Karpas-422 (cell line): ENCODE measurements at regions not wholly inside any gene's neighbourhood (a gene's known extent, or its start where the extent isn't known, plus 50 kb on each side); places are given as distances from the start of the nearest gene placed in this dataset.

Experiments used
- DNase-seq: peaks from one replicate; pipeline ENCODE4 v3.0.0-alpha.2; 2015
- H2AFZ ChIP-seq: fragments of 200-600 bp; sonication (generic); 2 replicates; pipeline ENCODE4 v1.6.1; 2014; ENCODE audit warnings: antibody characterized with exemption, low read length, mixed read lengths
- H3K27ac ChIP-seq: fragments of 200-600 bp; sonication (generic); 2 replicates; pipeline ENCODE4 v1.5.1; 2014; ENCODE audit warnings: mild to moderate bottlenecking, low read length, moderate library complexity
- H3K27me3 ChIP-seq: fragments of 200-600 bp; sonication (generic); 2 replicates; pipeline ENCODE4 v1.6.1; 2014; ENCODE audit warnings: low read length, mixed read lengths
- H3K36me3 ChIP-seq: fragments of 200-600 bp; sonication (generic); 2 replicates; pipeline ENCODE4 v1.6.1; 2014; ENCODE audit warnings: low read length, mixed read lengths; ENCODE audit not compliant: insufficient read depth
- H3K4me1 ChIP-seq: fragments of 200-600 bp; sonication (generic); 2 replicates; pipeline ENCODE4 v1.6.1; 2014; ENCODE audit warnings: mild to moderate bottlenecking, low read length, mixed read lengths
- H3K4me2 ChIP-seq: fragments of 200-600 bp; sonication (generic); 2 replicates; pipeline ENCODE4 v1.6.1; 2014; ENCODE audit warnings: low read length, low read depth, mild to moderate bottlenecking; ENCODE audit not compliant: poor library complexity, severe bottlenecking
- H3K4me3 ChIP-seq: fragments of 200-600 bp; sonication (generic); 2 replicates; pipeline ENCODE4 v1.5.1; 2014; ENCODE audit warnings: mild to moderate bottlenecking, antibody characterized with exemption, low read length, mixed read lengths
- H3K79me2 ChIP-seq: fragments of 200-600 bp; sonication (generic); 2 replicates; pipeline ENCODE4 v1.6.1; 2014; ENCODE audit warnings: mild to moderate bottlenecking, low read length, mixed read lengths
- H3K9ac ChIP-seq: fragments of 200-600 bp; sonication (generic); 2 replicates; pipeline ENCODE4 v1.6.0; 2014; ENCODE audit warnings: low read length
- H3K9me2 ChIP-seq: fragments of 200-600 bp; sonication (generic), shearing (Covaris generic); replicated peaks from 2 replicates; pipeline ENCODE4 v1.6.0; 2014; ENCODE audit warnings: mild to moderate bottlenecking, low read length, moderate library complexity; ENCODE audit not compliant: insufficient read depth
- H3K9me3 ChIP-seq: fragments of 300-700, 200-600 bp; sonication (generic); 2 replicates; pipeline ENCODE4 v1.6.1; 2014; ENCODE audit warnings: low read length, mixed read lengths
- H4K20me1 ChIP-seq: fragments of 200-600 bp; sonication (generic); 2 replicates; pipeline ENCODE4 v1.6.1; 2014; ENCODE audit warnings: mild to moderate bottlenecking, antibody characterized with exemption, low read length, low read depth; ENCODE audit not compliant: insufficient read depth

GRCh38 chr12:97272471-97272870, 190.1 kb upstream of the RMST start:
- Histone ChIP-seq H3K79me2 (no peaks in the 10 kb centered on the region), H3K27me3 (no peaks in the 10 kb centered on the region), H4K20me1 (no peaks in the 10 kb centered on the region), H3K9me2 (no peaks in the 10 kb centered on the region), H3K27ac (peak overlapping the region; percentile 40; the same call in 1 of the 2 replicates), H3K4me1 (peaks cover 57% of the 10 kb centered on the region), H3K4me3 (no peak overlapping the region), H3K36me3 (no peaks in the 10 kb centered on the region), H3K9me3 (no peaks in the 10 kb centered on the region), H3K9ac (no peak overlapping the region), H2AFZ (no peak overlapping the region), H3K4me2 (peak overlapping the region; percentile 65)
- peak; percentile 79 for DNase-seq

- H2AFZ ChIP-seq = no peak overlapping the region
- no peaks in the 10 kb centered on the region for H3K79me2 ChIP-seq
- H3K27ac ChIP-seq = no peak overlapping the region
- 0 out of 2 replicates have a peak overlapping the region, but pooled peaks have one; percentile 55 for H3K4me3 ChIP-seq
- no peak for DNase-seq
- peaks cover 57% of the 10 kb centered on the region for H3K4me1 ChIP-seq
- no peaks in the 10 kb centered on the region for H3K27me3 ChIP-seq
- H3K36me3 ChIP-seq = no peaks in the 10 kb centered on the region
- peak overlapping the region; percentile 65 for H3K4me2 ChIP-seq
- no peaks in the 10 kb centered on the region for H3K9me3 ChIP-seq
- H3K9ac ChIP-seq = no peak overlapping the region
- H4K20me1 ChIP-seq = no peaks in the 10 kb centered on the region
- no peaks in the 10 kb centered on the region for H3K9me2 ChIP-seq
Observed at GRCh38 chr12:97274386-97274785, 188.2 kb upstream of the RMST start.

- no peaks in the 10 kb centered on the region for H3K27me3 ChIP-seq
- no peaks in the 10 kb centered on the region for H3K36me3 ChIP-seq
- no peaks in the 10 kb centered on the region for H3K79me2 ChIP-seq
- H3K4me1 ChIP-seq = peaks cover 57% of the 10 kb centered on the region
- H2AFZ ChIP-seq = peak overlapping the region; percentile 24; the same call in 1 of the 2 replicates
- peak overlapping the region; percentile 65 for H3K4me2 ChIP-seq
- no peak overlapping the region for H3K27ac ChIP-seq
- H4K20me1 ChIP-seq = no peaks in the 10 kb centered on the region
- H3K9me3 ChIP-seq = no peaks in the 10 kb centered on the region
- peak overlapping the region; percentile 55 for H3K9ac ChIP-seq
- H3K9me2 ChIP-seq = no peaks in the 10 kb centered on the region
- H3K4me3 ChIP-seq = peak overlapping the region; percentile 55
- DNase-seq = peak; percentile 75
Observed at GRCh38 chr12:97275256-97275655, 187.3 kb upstream of the RMST start.

GRCh38 chr12:97275728-97276590, 186.6 kb upstream of the RMST start:
- H3K9ac ChIP-seq = peak overlapping the region; percentile 55
- no peaks in the 10 kb centered on the region for H4K20me1 ChIP-seq
- DNase-seq = peak; percentile 47
- H3K4me2 ChIP-seq = peak overlapping the region; percentile 65
- H3K4me3 ChIP-seq = peak overlapping the region; percentile 55; the same call in 1 of the 2 replicates
- no peaks in the 10 kb centered on the region for H3K9me2 ChIP-seq
- no peaks in the 10 kb centered on the region for H3K27me3 ChIP-seq
- H3K36me3 ChIP-seq = no peaks in the 10 kb centered on the region
- no peaks in the 10 kb centered on the region for H3K79me2 ChIP-seq
- H3K27ac ChIP-seq = no peak overlapping the region
- peaks cover 57% of the 10 kb centered on the region for H3K4me1 ChIP-seq
- H2AFZ ChIP-seq = peak overlapping the region; percentile 24; the same call in 1 of the 2 replicates
- no peaks in the 10 kb centered on the region for H3K9me3 ChIP-seq

- no peak overlapping the region for H3K9ac ChIP-seq
Observed at GRCh38 chr12:97276661-97277429, 185.8 kb upstream of the RMST start.

GRCh38 chr12:97283297-97283696, 179.3 kb upstream of the RMST start:
- Histone ChIP-seq H3K27ac (no peak overlapping the region), H2AFZ (no peak overlapping the region), H3K4me3 (no peak overlapping the region), H4K20me1 (no peaks in the 10 kb centered on the region), H3K9me3 (no peaks in the 10 kb centered on the region), H3K27me3 (no peaks in the 10 kb centered on the region), H3K9ac (no peak overlapping the region), H3K4me1 (peaks cover 8% of the 10 kb centered on the region), H3K79me2 (no peaks in the 10 kb centered on the region), H3K4me2 (no peak overlapping the region), H3K36me3 (no peaks in the 10 kb centered on the region), H3K9me2 (no peaks in the 10 kb centered on the region)
- DNase-seq = peak; percentile 87

More at GRCh38 chr12:97276661-97277429, 185.8 kb upstream of the RMST start:
- peaks cover 55% of the 10 kb centered on the region for H3K4me1 ChIP-seq
- H3K79me2 ChIP-seq = no peaks in the 10 kb centered on the region
- H3K9me3 ChIP-seq = no peaks in the 10 kb centered on the region
- H4K20me1 ChIP-seq = no peaks in the 10 kb centered on the region
- no peaks in the 10 kb centered on the region for H3K27me3 ChIP-seq
- H2AFZ ChIP-seq = no peak overlapping the region
- no peak overlapping the region for H3K4me3 ChIP-seq
- DNase-seq = no peak
- H3K9me2 ChIP-seq = no peaks in the 10 kb centered on the region
- H3K27ac ChIP-seq = no peak overlapping the region
- H3K36me3 ChIP-seq = no peaks in the 10 kb centered on the region
- no peak overlapping the region for H3K4me2 ChIP-seq

- H3K27me3 ChIP-seq = no peaks in the 10 kb centered on the region
- H2AFZ ChIP-seq = no peak overlapping the region
- no peaks in the 10 kb centered on the region for H3K79me2 ChIP-seq
- H3K4me1 ChIP-seq = peaks cover 32% of the 10 kb centered on the region
- H3K9ac ChIP-seq = no peak overlapping the region
- H3K4me2 ChIP-seq = no peak overlapping the region
- H3K4me3 ChIP-seq = no peak overlapping the region
- H4K20me1 ChIP-seq = no peaks in the 10 kb centered on the region
- no peak overlapping the region for H3K27ac ChIP-seq
- no peaks in the 10 kb centered on the region for H3K9me2 ChIP-seq
- no peaks in the 10 kb centered on the region for H3K36me3 ChIP-seq
- H3K9me3 ChIP-seq = no peaks in the 10 kb centered on the region
- DNase-seq = no peak
Observed at GRCh38 chr12:97288531-97288930, 174.1 kb upstream of the RMST start.

GRCh38 chr12:97292588-97292987, 170.0 kb upstream of the RMST start:
- peaks cover 2% of the 10 kb centered on the region; the same call in 1 of the 2 replicates for H3K36me3 ChIP-seq
- H2AFZ ChIP-seq = no peak overlapping the region
- H3K79me2 ChIP-seq = no peaks in the 10 kb centered on the region
- no peak overlapping the region for H3K27ac ChIP-seq
- H3K9ac ChIP-seq = no peak overlapping the region
- peaks cover 24% of the 10 kb centered on the region for H3K4me1 ChIP-seq
- DNase-seq = peak; percentile 71
- peaks cover 7% of the 10 kb centered on the region; the same call in 1 of the 2 replicates for H3K9me3 ChIP-seq
- no peaks in the 10 kb centered on the region for H4K20me1 ChIP-seq
- no peaks in the 10 kb centered on the region for H3K27me3 ChIP-seq
- H3K4me2 ChIP-seq = peak overlapping the region; percentile 47
- H3K4me3 ChIP-seq = no peak overlapping the region
- H3K9me2 ChIP-seq = no peaks in the 10 kb centered on the region
